HG03575 (cell line): ENCODE measurements at regions not wholly inside any gene's neighbourhood (a gene's known extent, or its start where the extent isn't known, plus 50 kb on each side); places are given as distances from the start of the nearest gene placed in this dataset.
"Not testable (repeated sequence)": the region's sequence is repeated elsewhere in the genome, so short reads cannot be mapped to it uniquely, and the experiment has no call there.

Experiments used
- ATAC-seq: cut with Tn5 transposase; IDR thresholded peaks from one replicate; pipeline ENCODE4 v1.9.1; 2021; ENCODE audit not compliant: unreplicated experiment, insufficient number of reproducible peaks, low FRiP score; ENCODE audit errors: extremely low read depth

DNA sequence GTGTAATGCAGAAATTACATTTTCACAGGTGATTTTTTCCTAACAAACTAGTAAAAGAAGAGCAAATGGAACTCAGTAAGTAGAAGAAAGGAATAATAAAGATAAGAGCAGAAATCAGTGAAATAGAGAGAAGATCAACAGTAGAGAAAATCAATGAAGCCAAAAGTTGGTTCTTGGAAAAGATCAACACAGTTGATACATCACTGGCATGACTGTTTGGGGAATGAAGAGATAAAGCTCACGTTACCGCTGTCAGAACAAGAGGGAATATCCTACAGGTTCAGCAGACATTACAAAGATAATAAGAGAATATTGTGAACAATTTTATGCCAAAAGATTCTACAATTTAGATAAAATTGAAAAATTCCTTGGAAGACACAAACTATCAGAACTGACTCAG lies 146.4 kb downstream of the ACTR3B start:
- no peak for ATAC-seq

- no peak for ATAC-seq
Measured at GRCh38 chr7:152907042-152907761, 147.7 kb downstream of the ACTR3B start.

DNA sequence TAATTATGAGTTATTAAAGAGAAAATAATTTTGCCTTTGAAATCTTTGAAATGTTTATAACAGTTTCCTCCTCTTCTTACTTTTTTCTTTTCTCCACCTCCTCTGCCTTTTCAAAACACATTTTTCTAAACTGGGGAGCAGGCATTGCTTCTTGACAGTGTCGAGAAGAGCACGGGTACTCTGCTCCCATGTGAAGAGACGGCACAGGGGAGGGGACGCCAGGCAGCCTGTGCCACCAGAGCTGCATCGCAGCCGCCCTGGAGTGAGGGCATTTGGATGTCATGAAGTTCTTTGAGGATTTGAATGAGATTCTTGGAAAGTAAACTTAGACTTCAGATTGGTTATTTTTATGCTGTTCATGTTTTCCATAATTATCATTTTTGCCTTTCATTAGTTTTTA lies 149.7 kb downstream of the ACTR3B start:
- ATAC-seq: no peak

GRCh38 chr7:152909683-152910544 lies 150.4 kb downstream of the ACTR3B start:
- ATAC-seq: no peak

GRCh38 chr7:152910545-152911225 lies 151.1 kb downstream of the ACTR3B start:
- ATAC-seq: no peak

GRCh38 chr7:152911226-152911560 lies 151.6 kb downstream of the ACTR3B start:
- no peak for ATAC-seq

DNA sequence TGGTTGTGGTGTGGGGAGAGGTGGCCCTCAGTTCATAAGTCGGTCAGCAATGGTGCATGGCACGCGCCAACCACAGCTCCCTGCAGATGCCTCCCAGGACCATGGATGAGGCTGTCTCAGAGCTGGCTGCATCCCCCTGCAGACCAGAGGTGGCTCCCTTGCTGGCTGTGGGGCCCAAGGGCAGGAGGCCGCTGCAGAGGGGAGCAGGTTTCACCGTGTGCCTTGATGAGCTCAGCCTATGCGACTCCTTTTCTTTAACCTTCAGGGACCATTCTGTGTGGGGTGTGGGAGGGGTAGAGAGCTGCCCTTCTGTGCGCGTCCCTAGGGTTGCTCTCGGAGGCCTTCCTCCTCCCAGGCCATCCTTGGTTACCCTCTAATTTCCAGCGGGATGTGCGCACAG lies 152.4 kb downstream of the ACTR3B start:
- no peak for ATAC-seq

GRCh38 chr7:152912511-152912910 lies 153.0 kb downstream of the ACTR3B start:
- ATAC-seq: no peak

DNA sequence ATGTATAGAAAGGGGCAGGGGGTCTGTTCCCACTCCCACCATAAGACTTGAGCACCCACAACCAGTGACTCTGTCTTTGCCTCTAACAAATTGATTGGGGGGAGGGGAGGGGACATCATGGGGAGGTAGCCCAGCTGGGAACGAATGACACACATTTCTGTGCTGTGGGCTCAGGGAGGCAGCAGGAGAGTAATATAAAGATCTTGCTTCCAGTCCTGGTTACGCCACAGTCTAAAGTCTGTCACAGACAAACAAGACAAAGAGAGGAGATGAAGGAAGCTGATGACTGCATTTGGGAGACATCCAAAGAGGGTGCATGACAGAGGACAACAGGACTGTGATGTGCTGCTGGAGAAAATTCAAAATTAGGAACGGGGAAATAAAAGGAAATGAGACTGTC lies 153.9 kb downstream of the ACTR3B start:
- no peak for ATAC-seq

- ATAC-seq: no peak
Measured at GRCh38 chr7:152914014-152914844, 154.7 kb downstream of the ACTR3B start.

- not testable (repeated sequence) for ATAC-seq
Measured at GRCh38 chr7:152914845-152915102, 155.2 kb downstream of the ACTR3B start.

DNA sequence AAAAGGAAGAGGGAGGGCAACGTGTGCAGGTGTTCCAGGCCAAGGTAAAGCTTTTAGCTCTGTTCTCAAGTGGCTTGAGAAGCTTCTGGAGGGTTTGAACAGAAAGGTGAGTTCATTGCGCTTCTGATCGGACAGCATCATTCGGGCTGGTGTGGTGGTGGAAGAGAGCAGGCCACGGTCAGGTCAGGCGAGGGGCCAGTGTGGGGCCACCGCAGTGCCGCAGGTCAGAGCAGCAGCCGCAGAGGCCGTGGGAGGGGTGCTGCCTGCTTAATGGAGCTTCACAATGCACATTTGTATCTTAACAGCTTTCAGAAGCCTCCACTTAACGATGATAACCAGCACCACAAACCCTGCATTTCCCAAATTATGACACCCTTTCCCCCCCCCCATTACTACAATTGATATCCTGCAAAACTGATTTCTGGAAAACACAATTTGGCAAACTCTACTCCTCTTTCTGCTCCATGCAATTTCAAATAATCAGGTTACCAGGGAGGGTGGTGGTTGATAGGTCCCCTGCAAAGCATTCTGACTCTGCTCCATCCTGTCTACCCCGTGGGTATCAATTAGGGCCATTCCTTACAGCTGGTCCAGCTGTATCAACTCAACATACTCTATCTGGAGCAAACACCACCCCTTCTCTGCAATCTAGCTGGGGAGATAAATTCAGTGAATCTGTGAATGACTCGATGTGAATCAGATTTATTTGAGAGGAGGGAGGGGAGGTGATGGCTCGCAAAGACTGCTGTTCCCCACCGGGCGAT lies 162.9 kb downstream of the ACTR3B start:
- no peak for ATAC-seq

GRCh38 chr7:152923711-152924110 lies 164.2 kb downstream of the ACTR3B start:
- no peak for ATAC-seq

DNA sequence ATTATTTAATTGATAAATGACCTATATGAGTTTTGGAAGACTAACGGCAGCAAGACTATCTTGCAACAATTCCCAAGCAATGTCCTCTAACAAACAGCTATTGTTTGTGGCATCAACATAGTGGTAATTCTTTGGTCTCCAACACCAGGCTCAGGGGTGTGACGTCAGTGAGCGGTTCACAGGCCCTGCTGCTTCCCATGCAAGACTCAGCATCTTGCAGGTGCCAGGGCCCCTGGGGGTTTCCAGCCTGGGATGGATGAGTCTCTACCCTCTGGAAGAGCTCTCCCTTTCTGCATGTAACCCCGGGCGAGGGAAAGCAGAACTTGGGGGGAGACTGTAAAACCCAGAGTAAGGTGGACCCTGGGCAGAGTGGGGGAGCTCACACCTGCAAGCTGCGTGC lies 164.7 kb downstream of the ACTR3B start:
- no peak for ATAC-seq

DNA sequence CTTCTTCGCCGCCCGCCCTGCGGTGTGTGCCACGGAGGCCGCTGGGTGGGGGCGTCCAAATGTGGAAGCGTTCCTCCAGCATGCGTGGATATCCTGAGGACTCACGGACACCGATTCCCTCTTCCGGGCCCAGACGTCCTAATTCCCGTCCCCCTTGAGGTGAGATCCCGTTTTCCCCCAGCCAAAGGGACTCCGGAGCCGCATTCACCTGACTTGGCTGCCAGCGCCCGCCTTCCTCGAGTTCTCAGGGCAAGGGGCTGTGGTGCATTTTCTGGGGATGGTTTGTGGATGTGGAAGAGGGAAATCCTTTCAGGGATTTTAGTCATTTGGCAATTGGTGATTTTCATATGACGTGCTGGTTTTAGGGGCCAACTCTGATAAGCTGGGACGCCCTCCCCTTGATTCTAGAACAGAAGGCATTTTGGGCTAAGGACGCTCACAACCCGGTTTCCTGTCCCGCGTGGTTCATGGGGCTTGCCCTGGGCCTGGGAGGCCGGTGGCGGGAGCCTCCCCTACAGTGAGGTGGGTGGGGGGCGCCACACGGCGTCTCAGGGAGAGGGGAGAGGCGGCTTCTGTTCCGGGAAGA lies 165.4 kb downstream of the ACTR3B start:
- no peak for ATAC-seq

- no peak for ATAC-seq
Measured at GRCh38 chr7:152925412-152926147, 166.0 kb downstream of the ACTR3B start.

DNA sequence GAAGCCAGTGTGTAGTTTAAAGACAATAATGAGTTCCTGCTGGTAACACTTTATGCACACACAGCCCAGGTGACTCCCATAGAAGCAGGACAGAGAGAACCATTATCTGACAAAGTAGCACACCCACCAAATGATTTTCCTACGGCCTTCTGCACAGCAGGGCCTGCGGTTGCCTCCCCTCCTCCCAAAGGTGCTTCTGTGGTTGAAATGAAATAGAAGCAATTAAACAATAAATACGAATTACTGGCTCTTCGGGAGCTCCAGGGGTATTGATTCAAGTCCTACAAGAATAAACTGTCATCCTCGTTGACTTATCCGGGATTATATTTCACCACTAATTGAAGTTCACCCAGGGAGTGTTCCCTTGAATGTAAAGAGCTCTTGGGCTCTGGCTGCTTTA lies 172.1 kb downstream of the ACTR3B start:
- ATAC-seq: no peak

DNA sequence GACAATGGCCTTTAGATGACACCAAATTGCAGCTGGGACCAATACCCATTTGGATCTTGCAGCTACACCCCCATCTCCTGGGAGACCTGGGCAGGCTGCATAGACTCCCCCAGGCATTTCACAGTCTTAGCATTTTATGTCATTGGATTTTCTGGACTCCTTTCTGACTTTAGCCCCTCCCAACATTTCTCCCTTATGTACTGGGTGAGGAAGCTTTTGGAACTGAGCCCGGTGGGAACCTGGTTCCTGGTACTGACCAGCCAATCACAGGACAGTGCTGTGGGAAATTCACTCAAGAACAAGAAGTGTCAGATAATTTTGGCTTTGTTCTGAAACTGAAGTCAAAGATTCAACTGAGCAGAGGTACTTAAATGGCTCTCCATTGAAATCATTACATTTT lies 177.7 kb downstream of the ACTR3B start:
- ATAC-seq: no peak
